Loucy (cell line): ENCODE measurements at regions not wholly inside any gene's neighbourhood (a gene's known extent, or its start where the extent isn't known, plus 50 kb on each side); places are given as distances from the start of the nearest gene placed in this dataset.

ENCODE experiments used
- H2AFZ ChIP-seq: fragments of 200-600 bp; sonication (generic); 2 replicates; pipeline ENCODE4 v1.6.0; 2016; ENCODE audit warnings: antibody characterized with exemption, mild to moderate bottlenecking, low read length, moderate library complexity
- H3F3A ChIP-seq: fragments of 200-600 bp; 2 replicates; pipeline ENCODE4 v1.6.0; 2016; ENCODE audit warnings: antibody characterized with exemption, low read depth, mild to moderate bottlenecking
- H3K27me3 ChIP-seq: fragments of 200-600 bp; sonication (generic); 2 replicates; pipeline ENCODE4 v1.6.1; 2014; ENCODE audit warnings: low read length, mild to moderate bottlenecking; ENCODE audit not compliant: insufficient read depth, poor library complexity, severe bottlenecking
- H3K36me3 ChIP-seq: fragments of 200-600 bp; sonication (generic); 2 replicates; pipeline ENCODE4 v1.6.1; 2016; ENCODE audit warnings: low read length; ENCODE audit not compliant: insufficient read depth
- H3K4me1 ChIP-seq: fragments of 200-600 bp; sonication (generic); 2 replicates; pipeline ENCODE4 v1.5.1; 2014; ENCODE audit warnings: low read length, mild to moderate bottlenecking; ENCODE audit not compliant: insufficient read depth, poor library complexity, severe bottlenecking
- H3K4me2 ChIP-seq: fragments of 200-600 bp; sonication (generic); 2 replicates; pipeline ENCODE4 v1.6.0; 2014; ENCODE audit warnings: antibody characterized with exemption, low read length, low read depth, mild to moderate bottlenecking; ENCODE audit not compliant: poor library complexity, severe bottlenecking
- H3K4me3 ChIP-seq: fragments of 200-600 bp; sonication (generic); 2 replicates; pipeline ENCODE4 v1.5.1; 2014; ENCODE audit warnings: low read length, mild to moderate bottlenecking, mixed read lengths; ENCODE audit not compliant: poor library complexity, severe bottlenecking
- H3K79me2 ChIP-seq: fragments of 200-600 bp; sonication (generic); 2 replicates; pipeline ENCODE4 v1.6.1; 2014; ENCODE audit warnings: low read length; ENCODE audit not compliant: insufficient read depth
- H3K9ac ChIP-seq: fragments of 200-600 bp; sonication (generic); 2 replicates; pipeline ENCODE4 v1.6.0; 2014; ENCODE audit warnings: mild to moderate bottlenecking, low read depth, low read length, moderate library complexity; ENCODE audit not compliant: poor library complexity, severe bottlenecking
- H3K9me2 ChIP-seq: fragments of 200-600 bp; sonication (generic); replicated peaks from 2 replicates; pipeline ENCODE4 v1.6.1; 2016; ENCODE audit warnings: low read depth, low read length, mixed read lengths
- H3K9me3 ChIP-seq: fragments of 200-600 bp; sonication (generic); 2 replicates; pipeline ENCODE4 v1.6.1; 2014; ENCODE audit warnings: mild to moderate bottlenecking, antibody characterized with exemption, low read length, low read depth; ENCODE audit not compliant: insufficient read depth
- H4K20me1 ChIP-seq: fragments of 200-600 bp; sonication (generic); 2 replicates; pipeline ENCODE4 v1.6.0; 2014; ENCODE audit warnings: antibody characterized with exemption, low read length, mild to moderate bottlenecking; ENCODE audit not compliant: insufficient read depth, poor library complexity, severe bottlenecking
- EZH2phosphoT487 ChIP-seq: fragments of 200-600 bp; IDR thresholded peaks from 2 replicates; pipeline ENCODE4 v1.6.1; 2018; ENCODE audit warnings: antibody characterized with exemption, mild to moderate bottlenecking, moderate library complexity, borderline replicate concordance
- TF ChIP-seq, protein P1 (sequence below): fragments of 200-600 bp; sonication (generic); conservative IDR thresholded peaks from 2 replicates; pipeline ENCODE4 v1.5.1; 2014; ENCODE audit warnings: mild to moderate bottlenecking, antibody characterized with exemption, low read length

DNA sequence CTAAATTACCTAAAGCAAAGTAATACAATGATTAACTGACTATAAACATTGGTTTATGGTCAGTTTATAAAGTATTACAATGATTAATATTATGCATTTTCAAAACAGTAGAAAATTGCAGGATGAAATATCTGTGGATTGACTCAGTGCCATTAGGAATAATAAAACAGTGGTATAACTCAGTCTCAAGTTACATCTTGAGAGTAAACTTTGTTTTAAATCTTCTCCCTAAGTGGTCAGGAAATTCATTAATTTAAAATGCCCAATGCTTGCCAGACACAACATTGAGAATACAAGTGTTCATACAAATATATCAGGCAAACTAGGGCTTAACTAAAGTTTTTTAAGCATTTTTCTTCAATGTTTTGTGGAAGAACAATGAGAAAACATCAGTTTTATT lies 257.8 kb downstream of the ETV1 start:
- Histone ChIP-seq H3K9me3 (no peaks in the 10 kb centered on the region), H3K27me3 (no peaks in the 10 kb centered on the region), H3K9ac (no peak overlapping the region), H2AFZ (no peak overlapping the region), H3K79me2 (no peaks in the 10 kb centered on the region), H3K9me2 (no peaks in the 10 kb centered on the region), H3K4me2 (no peak overlapping the region), H3K36me3 (no peaks in the 10 kb centered on the region), H3K4me3 (no peak overlapping the region), H3K4me1 (no peaks in the 10 kb centered on the region), H3F3A (no peaks in the 10 kb centered on the region), H4K20me1 (no peaks in the 10 kb centered on the region)
- TF ChIP-seq, protein P1, sequence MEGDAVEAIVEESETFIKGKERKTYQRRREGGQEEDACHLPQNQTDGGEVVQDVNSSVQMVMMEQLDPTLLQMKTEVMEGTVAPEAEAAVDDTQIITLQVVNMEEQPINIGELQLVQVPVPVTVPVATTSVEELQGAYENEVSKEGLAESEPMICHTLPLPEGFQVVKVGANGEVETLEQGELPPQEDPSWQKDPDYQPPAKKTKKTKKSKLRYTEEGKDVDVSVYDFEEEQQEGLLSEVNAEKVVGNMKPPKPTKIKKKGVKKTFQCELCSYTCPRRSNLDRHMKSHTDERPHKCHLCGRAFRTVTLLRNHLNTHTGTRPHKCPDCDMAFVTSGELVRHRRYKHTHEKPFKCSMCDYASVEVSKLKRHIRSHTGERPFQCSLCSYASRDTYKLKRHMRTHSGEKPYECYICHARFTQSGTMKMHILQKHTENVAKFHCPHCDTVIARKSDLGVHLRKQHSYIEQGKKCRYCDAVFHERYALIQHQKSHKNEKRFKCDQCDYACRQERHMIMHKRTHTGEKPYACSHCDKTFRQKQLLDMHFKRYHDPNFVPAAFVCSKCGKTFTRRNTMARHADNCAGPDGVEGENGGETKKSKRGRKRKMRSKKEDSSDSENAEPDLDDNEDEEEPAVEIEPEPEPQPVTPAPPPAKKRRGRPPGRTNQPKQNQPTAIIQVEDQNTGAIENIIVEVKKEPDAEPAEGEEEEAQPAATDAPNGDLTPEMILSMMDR = no peak
- TF ChIP-seq EZH2phosphoT487 = no peak

DNA sequence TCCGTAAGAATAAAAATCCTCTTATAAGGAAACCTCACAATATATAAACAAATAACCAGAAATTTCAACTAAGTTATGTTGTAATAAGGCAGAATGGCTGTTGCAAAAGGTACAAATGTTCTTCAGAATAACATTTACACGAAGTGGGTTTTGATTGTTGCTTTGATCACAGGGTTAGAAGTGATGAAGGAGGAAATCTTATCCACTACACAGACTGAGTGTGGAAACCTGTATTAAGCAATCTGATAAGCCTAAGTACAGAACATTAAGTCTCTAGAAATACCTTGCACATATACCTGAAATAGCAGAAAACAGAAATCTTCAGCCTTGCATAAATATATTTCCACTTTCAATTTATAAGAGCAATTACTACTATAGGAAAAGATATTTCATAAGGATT lies 251.9 kb downstream of the ETV1 start:
- no peak overlapping the region for H2AFZ ChIP-seq
- TF ChIP-seq, protein P1 = no peak
- no peak for TF ChIP-seq EZH2phosphoT487
- no peak overlapping the region for H3K4me2 ChIP-seq
- H3K9me2 ChIP-seq = no peaks in the 10 kb centered on the region
- H3K36me3 ChIP-seq = no peaks in the 10 kb centered on the region
- H3K79me2 ChIP-seq = no peaks in the 10 kb centered on the region
- no peaks in the 10 kb centered on the region for H3F3A ChIP-seq
- no peak overlapping the region for H3K9ac ChIP-seq
- H3K4me1 ChIP-seq = no peaks in the 10 kb centered on the region
- H4K20me1 ChIP-seq = no peaks in the 10 kb centered on the region
- no peaks in the 10 kb centered on the region for H3K9me3 ChIP-seq
- H3K27me3 ChIP-seq = no peaks in the 10 kb centered on the region
- no peak overlapping the region for H3K4me3 ChIP-seq

- Histone ChIP-seq H3K36me3 (no peaks in the 10 kb centered on the region), H3F3A (no peaks in the 10 kb centered on the region), H3K9me2 (no peaks in the 10 kb centered on the region), H2AFZ (no peak overlapping the region), H3K4me3 (no peak overlapping the region), H3K27me3 (no peaks in the 10 kb centered on the region), H3K9ac (no peak overlapping the region), H3K4me1 (no peaks in the 10 kb centered on the region), H3K79me2 (no peaks in the 10 kb centered on the region), H3K4me2 (no peak overlapping the region), H4K20me1 (no peaks in the 10 kb centered on the region), H3K9me3 (no peaks in the 10 kb centered on the region)
- TF ChIP-seq EZH2phosphoT487 = no peak
- TF ChIP-seq, protein P1 = no peak
Observed at GRCh38 chr7:13742126-13742525, 247.3 kb downstream of the ETV1 start.
